ENCODE measurements at regions not wholly inside any gene's neighbourhood (a gene's known extent, or its start where the extent isn't known, plus 50 kb on each side); places are given as distances from the start of the nearest gene placed in this dataset.
"Not testable (repeated sequence)": the region's sequence is repeated elsewhere in the genome, so short reads cannot be mapped to it uniquely, and the experiment has no call there.

GRCh38 chr5:121378046-121378445 is 473.6 kb upstream of the FTMT start:
- DNase-seq: peak; percentile 8

- no peak for DNase-seq
These were observed 472.9 kb upstream of the FTMT start for GRCh38 chr5:121378559-121379359.

- no peak for DNase-seq
These were observed 471.6 kb upstream of the FTMT start for GRCh38 chr5:121380066-121380465.

- DNase-seq: no peak
These were observed 467.3 kb upstream of the FTMT start for GRCh38 chr5:121384359-121384758.

GRCh38 chr5:121386334-121386733 is 465.3 kb upstream of the FTMT start:
- DNase-seq: no peak

GRCh38 chr5:121396716-121397115 is 455.0 kb upstream of the FTMT start:
- DNase-seq: no peak

- DNase-seq: no peak
These were observed 451.8 kb upstream of the FTMT start for GRCh38 chr5:121399879-121400278.

- no peak for DNase-seq
These were observed 442.9 kb upstream of the FTMT start for GRCh38 chr5:121408778-121409177.

GRCh38 chr5:121415270-121415669 is 436.4 kb upstream of the FTMT start:
- no peak for DNase-seq

- no peak for DNase-seq
These were observed 430.0 kb upstream of the FTMT start for GRCh38 chr5:121421646-121422045.

GRCh38 chr5:121424976-121425375 is 426.7 kb upstream of the FTMT start:
- DNase-seq: no peak

- DNase-seq: no peak
These were observed 425.5 kb upstream of the FTMT start for GRCh38 chr5:121426153-121426552.

- DNase-seq: no peak
These were observed 421.9 kb upstream of the FTMT start for GRCh38 chr5:121429761-121430160.

- no peak for DNase-seq
These were observed 421.1 kb upstream of the FTMT start for GRCh38 chr5:121430538-121430937.

- no peak for DNase-seq
These were observed 406.2 kb upstream of the FTMT start for GRCh38 chr5:121445511-121445910.

- no peak for DNase-seq
These were observed 389.2 kb upstream of the FTMT start for GRCh38 chr5:121462441-121462840.

GRCh38 chr5:121471222-121471621 is 380.5 kb upstream of the FTMT start:
- not testable (repeated sequence) for DNase-seq

GRCh38 chr5:121478636-121479035 is 373.0 kb upstream of the FTMT start:
- DNase-seq: no peak

- DNase-seq: no peak
These were observed 372.3 kb upstream of the FTMT start for GRCh38 chr5:121479337-121479736.

GRCh38 chr5:121485281-121485680 is 366.4 kb upstream of the FTMT start:
- no peak for DNase-seq

- not testable (repeated sequence) for DNase-seq
These were observed 365.7 kb upstream of the FTMT start for GRCh38 chr5:121485999-121486398.

GRCh38 chr5:121489972-121490371 is 361.7 kb upstream of the FTMT start:
- peak; percentile 0 for DNase-seq

GRCh38 chr5:121497176-121497575 is 354.5 kb upstream of the FTMT start:
- DNase-seq: no peak

- DNase-seq: no peak
These were observed 351.4 kb upstream of the FTMT start for GRCh38 chr5:121500310-121500709.

Data from GF-D8 (cell line).